Sigmoid colon (tissue), 3 donors: ENCODE measurements at regions not wholly inside any gene's neighbourhood (a gene's known extent, or its start where the extent isn't known, plus 50 kb on each side); places are given as distances from the start of the nearest gene placed in this dataset.

ENCODE experiments used
- CTCF ChIP-seq, 4 experiments: fragments of 450-650 bp in 3 of 4; fragments of 200-600 bp in 1 of 4; IDR thresholded peaks; one replicate each; pipeline ENCODE4 v1.5.1; 2016 to 2019; ENCODE audit warnings: antibody characterized with exemption in 4 of 4, mild to moderate bottlenecking in 3 of 4, moderate library complexity in 2 of 4
- POLR2A ChIP-seq, 2 donors: fragments of 450-650 bp; IDR thresholded peaks; one replicate each; pipeline ENCODE4 v1.6.1; 2016; ENCODE audit warnings: antibody characterized with exemption in 2 of 2, mild to moderate bottlenecking in 2 of 2, moderate library complexity in 2 of 2

- TF ChIP-seq CTCF (IDR thresholded peaks at IDR 0.05) (no peak), POLR2A (IDR thresholded peaks at IDR 0.05) (no peak)
Observed at GRCh38 chr1:99544328-99544727, 101.6 kb upstream of the PALMD start.
